GM21786 (cell line): ENCODE measurements at regions not wholly inside any gene's neighbourhood (a gene's known extent, or its start where the extent isn't known, plus 50 kb on each side); places are given as distances from the start of the nearest gene placed in this dataset.

ENCODE experiments used
- ATAC-seq: cut with Tn5 transposase; IDR thresholded peaks from one replicate; pipeline ENCODE4 v1.9.1; 2021; ENCODE audit not compliant: unreplicated experiment

- ATAC-seq: no peak
These were observed 104.7 kb upstream of the RAP1B start for GRCh38 chr12:68505970-68506369.

- no peak for ATAC-seq
These were observed 104.1 kb upstream of the RAP1B start for GRCh38 chr12:68506619-68507018.

GRCh38 chr12:68507657-68508056 is 103.0 kb upstream of the RAP1B start:
- no peak for ATAC-seq

- no peak for ATAC-seq
These were observed 102.1 kb upstream of the RAP1B start for GRCh38 chr12:68508576-68508975.

- ATAC-seq: no peak
These were observed 101.5 kb upstream of the RAP1B start for GRCh38 chr12:68509242-68509641.

GRCh38 chr12:68510397-68510796 is 100.3 kb upstream of the RAP1B start:
- no peak for ATAC-seq

GRCh38 chr12:68514807-68515411 is 95.8 kb upstream of the RAP1B start:
- ATAC-seq: no peak

- ATAC-seq: no peak
These were observed 94.9 kb upstream of the RAP1B start for GRCh38 chr12:68515793-68516192.

GRCh38 chr12:68521321-68521839 is 89.3 kb upstream of the RAP1B start:
- no peak for ATAC-seq

- no peak for ATAC-seq
These were observed 88.7 kb upstream of the RAP1B start for GRCh38 chr12:68521848-68522502.

GRCh38 chr12:68529466-68529865 is 81.2 kb upstream of the RAP1B start:
- no peak for ATAC-seq

GRCh38 chr12:68529869-68530268 is 80.8 kb upstream of the RAP1B start:
- no peak for ATAC-seq

- no peak for ATAC-seq
These were observed 80.4 kb upstream of the RAP1B start for GRCh38 chr12:68530299-68530698.

GRCh38 chr12:68530965-68531364 is 79.7 kb upstream of the RAP1B start:
- ATAC-seq: no peak

- ATAC-seq: no peak
These were observed 78.4 kb upstream of the RAP1B start for GRCh38 chr12:68532204-68532886.

- ATAC-seq: no peak
These were observed 77.8 kb upstream of the RAP1B start for GRCh38 chr12:68532887-68533248.

GRCh38 chr12:68534108-68534507 is 76.6 kb upstream of the RAP1B start:
- no peak for ATAC-seq

- ATAC-seq: no peak
These were observed 73.7 kb upstream of the RAP1B start for GRCh38 chr12:68536885-68537485.

GRCh38 chr12:68537571-68537970 is 73.1 kb upstream of the RAP1B start:
- no peak for ATAC-seq

- ATAC-seq: peak; percentile 58
These were observed 71.7 kb upstream of the RAP1B start for GRCh38 chr12:68538726-68539614.

- ATAC-seq: no peak
These were observed 71.1 kb upstream of the RAP1B start for GRCh38 chr12:68539615-68539952.
